WTC11 (cell line): ENCODE measurements at regions not wholly inside any gene's neighbourhood (a gene's known extent, or its start where the extent isn't known, plus 50 kb on each side); places are given as distances from the start of the nearest gene placed in this dataset.

ENCODE experiments used
- ATAC-seq: fragments of 200-7000 bp; cut with Tn5 transposase; 2 replicates; pipeline ENCODE4 v1.10.0; 2021; ENCODE audit warnings: mild to moderate bottlenecking, moderate library complexity
- CTCF ChIA-PET: fragments of 300-600 bp; sonication (Branson Sonifier 250); formaldehyde crosslinking; loops from one replicate; lab custom pipeline; 2021; ENCODE audit warnings: antibody characterized with exemption; lab: Charles Lee
- POLR2A ChIA-PET: fragments of 350-600 bp; sonication (Branson Sonifier 250); formaldehyde crosslinking; loops from one replicate; lab custom pipeline; 2021; ENCODE audit warnings: antibody characterized with exemption; lab: Charles Lee
- DNase-seq: peaks from one replicate; pipeline ENCODE4 v3.0.0; 2021; ENCODE audit warnings: low spot score
- H3K27ac Mint-ChIP-seq: 2 replicates; pipeline ENCODE4 v1.8.0; 2021; ENCODE audit warnings: mixed read lengths
- H3K27me3 Mint-ChIP-seq: 2 replicates; pipeline ENCODE4 v1.8.0; 2021; ENCODE audit warnings: low read depth, mild to moderate bottlenecking, moderate library complexity, mixed read lengths
- H3K36me3 Mint-ChIP-seq: 2 replicates; pipeline ENCODE4 v1.8.0; 2021; ENCODE audit warnings: mixed read lengths
- H3K4me1 Mint-ChIP-seq: 2 replicates; pipeline ENCODE4 v1.8.0; 2022; ENCODE audit warnings: mixed read lengths
- H3K4me3 Mint-ChIP-seq: 2 replicates; pipeline ENCODE4 v1.8.0; 2021; ENCODE audit warnings: mild to moderate bottlenecking, moderate library complexity, mixed read lengths
- H3K9me3 Mint-ChIP-seq: 2 replicates; pipeline ENCODE4 v1.8.0; 2021; ENCODE audit warnings: mixed read lengths
- CREM ChIP-seq: sonication (generic); formaldehyde crosslinking; IDR thresholded peaks from 2 replicates; pipeline ENCODE4 v1.8.1; 2022; ENCODE audit warnings: mild to moderate bottlenecking, missing genetic modification reagents, moderate library complexity
- E2F4 ChIP-seq: sonication (generic); formaldehyde crosslinking; IDR thresholded peaks from 2 replicates; pipeline ENCODE4 v1.8.1; 2022; ENCODE audit warnings: low read depth, mild to moderate bottlenecking, moderate library complexity, missing genetic modification reagents, borderline replicate concordance
- ESRRA ChIP-seq: sonication (generic); formaldehyde crosslinking; IDR thresholded peaks from 2 replicates; pipeline ENCODE4 v1.8.1; 2022; ENCODE audit warnings: mild to moderate bottlenecking, missing genetic modification reagents, borderline replicate concordance
- FOXP1 ChIP-seq: sonication (generic); formaldehyde crosslinking; IDR thresholded peaks from 2 replicates; pipeline ENCODE4 v1.8.0; 2022; ENCODE audit warnings: missing genetic modification reagents, mild to moderate bottlenecking, moderate library complexity, borderline replicate concordance
- KAT7 ChIP-seq: sonication (generic); formaldehyde crosslinking; IDR thresholded peaks from 2 replicates; pipeline ENCODE4 v1.8.1; 2023; ENCODE audit warnings: missing genetic modification reagents, mild to moderate bottlenecking, borderline replicate concordance
- MXD4 ChIP-seq: fragments of 250-450 bp; sonication (Bioruptor Pico); IDR thresholded peaks from 2 replicates; pipeline ENCODE4 v1.8.0; 2021; ENCODE audit warnings: mild to moderate bottlenecking, moderate library complexity, borderline replicate concordance
- NFYB ChIP-seq: sonication (generic); formaldehyde crosslinking; conservative IDR thresholded peaks from 2 replicates; pipeline ENCODE4 v1.8.0; 2022; ENCODE audit warnings: low read depth, missing genetic modification reagents
- PRRX2 ChIP-seq: fragments of 250-450 bp; sonication (Bioruptor Pico); IDR thresholded peaks from 2 replicates; pipeline ENCODE4 v1.8.0; 2021; ENCODE audit warnings: mild to moderate bottlenecking
- RELA ChIP-seq: sonication (generic); formaldehyde crosslinking; IDR thresholded peaks from 2 replicates; pipeline ENCODE4 v1.8.1; 2022; ENCODE audit warnings: missing genetic modification reagents, mild to moderate bottlenecking, borderline replicate concordance
- RORB ChIP-seq: fragments of 250-450 bp; sonication (Bioruptor Pico); IDR thresholded peaks from 2 replicates; pipeline ENCODE4 v1.9.0; 2021; ENCODE audit warnings: mild to moderate bottlenecking
- SMAD3 ChIP-seq: sonication (generic); formaldehyde crosslinking; IDR thresholded peaks from 2 replicates; pipeline ENCODE4 v1.8.0; 2022; ENCODE audit warnings: missing genetic modification reagents, mild to moderate bottlenecking, borderline replicate concordance
- TCF7 ChIP-seq: sonication (generic); formaldehyde crosslinking; IDR thresholded peaks from 2 replicates; pipeline ENCODE4 v1.8.0; 2022; ENCODE audit warnings: mild to moderate bottlenecking, low read depth, missing genetic modification reagents, moderate library complexity
- TEAD1 ChIP-seq: sonication (generic); formaldehyde crosslinking; IDR thresholded peaks from 2 replicates; pipeline ENCODE4 v1.8.0; 2022; ENCODE audit warnings: mild to moderate bottlenecking, missing genetic modification reagents
- ZBTB21 ChIP-seq: sonication (generic); formaldehyde crosslinking; IDR thresholded peaks from 2 replicates; pipeline ENCODE4 v1.8.1; 2023; ENCODE audit warnings: mild to moderate bottlenecking, missing genetic modification reagents, borderline replicate concordance
- ZNF317 ChIP-seq: sonication (generic); formaldehyde crosslinking; IDR thresholded peaks from 2 replicates; pipeline ENCODE4 v1.8.1; 2023; ENCODE audit warnings: low read depth, mild to moderate bottlenecking, moderate library complexity, missing genetic modification reagents, borderline replicate concordance
- ZNF512 ChIP-seq: sonication (generic); formaldehyde crosslinking; IDR thresholded peaks from 2 replicates; pipeline ENCODE4 v1.8.1; 2022; ENCODE audit warnings: missing genetic modification reagents, borderline replicate concordance
- ZNF671 ChIP-seq: fragments of 250-450 bp; sonication (Bioruptor Pico); IDR thresholded peaks from 2 replicates; pipeline ENCODE4 v1.8.0; 2021; ENCODE audit warnings: mild to moderate bottlenecking
- TF ChIP-seq, protein P1 (sequence below): sonication (generic); formaldehyde crosslinking; IDR thresholded peaks from 2 replicates; pipeline ENCODE4 v1.8.0; 2022; ENCODE audit warnings: mild to moderate bottlenecking, missing genetic modification reagents
- TF ChIP-seq, protein P2 (sequence below): sonication (generic); formaldehyde crosslinking; IDR thresholded peaks from 2 replicates; pipeline ENCODE4 v1.8.0; 2022; ENCODE audit warnings: mild to moderate bottlenecking, missing genetic modification reagents

GRCh38 chr2:239778042-239778851 is 246.9 kb downstream of the NDUFA10 start:
- CTCF ChIA-PET = no interaction called here
- TF ChIP-seq TCF7 (CRISPR knock-in tag) (no peak), PRRX2 (CRISPR knock-in tag) (no peak), KAT7 (CRISPR knock-in tag) (no peak)
- no peaks in the 10 kb centered on the region; the same call in 1 of the 2 replicates for H3K36me3 Mint-ChIP-seq
- no peak overlapping the region for H3K4me3 Mint-ChIP-seq
- ATAC-seq (no peak), DNase-seq (no peak)
- peaks cover 17% of the 10 kb centered on the region for H3K9me3 Mint-ChIP-seq
- H3K4me1 Mint-ChIP-seq = no peaks in the 10 kb centered on the region
- H3K27me3 Mint-ChIP-seq = peaks cover 3% of the 10 kb centered on the region; the same call in 1 of the 2 replicates
- no peak overlapping the region for H3K27ac Mint-ChIP-seq
- POLR2A ChIA-PET = no interaction called here

GRCh38 chr2:239777219-239777618 is 247.9 kb downstream of the NDUFA10 start:
- Mint-ChIP-seq H3K36me3 (no peaks in the 10 kb centered on the region; the same call in 1 of the 2 replicates), H3K27ac (no peak overlapping the region), H3K4me3 (no peak overlapping the region), H3K9me3 (peaks cover 23% of the 10 kb centered on the region), H3K4me1 (no peaks in the 10 kb centered on the region), H3K27me3 (peaks cover 3% of the 10 kb centered on the region; the same call in 1 of the 2 replicates)
- no peak for DNase-seq
- no peak for TF ChIP-seq MXD4 (CRISPR knock-in tag)
- TF ChIP-seq TEAD1 (CRISPR knock-in tag) = no peak
- TF ChIP-seq E2F4 (CRISPR knock-in tag) = no peak
- TF ChIP-seq FOXP1 = no peak
- TF ChIP-seq ZBTB21 (CRISPR knock-in tag) = no peak
- TF ChIP-seq TCF7 (CRISPR knock-in tag) = no peak
- no peak for TF ChIP-seq SMAD3 (CRISPR knock-in tag)
- no peak for TF ChIP-seq ZNF317
- TF ChIP-seq RELA (CRISPR knock-in tag) = no peak
- no peak for TF ChIP-seq ZNF671
- no peak for TF ChIP-seq NFYB (CRISPR knock-in tag)
- TF ChIP-seq, protein P1, sequence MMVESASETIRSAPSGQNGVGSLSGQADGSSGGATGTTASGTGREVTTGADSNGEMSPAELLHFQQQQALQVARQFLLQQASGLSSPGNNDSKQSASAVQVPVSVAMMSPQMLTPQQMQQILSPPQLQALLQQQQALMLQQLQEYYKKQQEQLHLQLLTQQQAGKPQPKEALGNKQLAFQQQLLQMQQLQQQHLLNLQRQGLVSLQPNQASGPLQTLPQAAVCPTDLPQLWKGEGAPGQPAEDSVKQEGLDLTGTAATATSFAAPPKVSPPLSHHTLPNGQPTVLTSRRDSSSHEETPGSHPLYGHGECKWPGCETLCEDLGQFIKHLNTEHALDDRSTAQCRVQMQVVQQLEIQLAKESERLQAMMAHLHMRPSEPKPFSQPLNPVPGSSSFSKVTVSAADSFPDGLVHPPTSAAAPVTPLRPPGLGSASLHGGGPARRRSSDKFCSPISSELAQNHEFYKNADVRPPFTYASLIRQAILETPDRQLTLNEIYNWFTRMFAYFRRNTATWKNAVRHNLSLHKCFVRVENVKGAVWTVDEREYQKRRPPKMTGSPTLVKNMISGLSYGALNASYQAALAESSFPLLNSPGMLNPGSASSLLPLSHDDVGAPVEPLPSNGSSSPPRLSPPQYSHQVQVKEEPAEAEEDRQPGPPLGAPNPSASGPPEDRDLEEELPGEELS = no peak
- no peak for TF ChIP-seq ZNF512 (CRISPR knock-in tag)
- TF ChIP-seq CREM (CRISPR knock-in tag) = no peak
- TF ChIP-seq ESRRA (CRISPR knock-in tag) = no peak
- no peak for TF ChIP-seq RORB
- TF ChIP-seq, protein P2, sequence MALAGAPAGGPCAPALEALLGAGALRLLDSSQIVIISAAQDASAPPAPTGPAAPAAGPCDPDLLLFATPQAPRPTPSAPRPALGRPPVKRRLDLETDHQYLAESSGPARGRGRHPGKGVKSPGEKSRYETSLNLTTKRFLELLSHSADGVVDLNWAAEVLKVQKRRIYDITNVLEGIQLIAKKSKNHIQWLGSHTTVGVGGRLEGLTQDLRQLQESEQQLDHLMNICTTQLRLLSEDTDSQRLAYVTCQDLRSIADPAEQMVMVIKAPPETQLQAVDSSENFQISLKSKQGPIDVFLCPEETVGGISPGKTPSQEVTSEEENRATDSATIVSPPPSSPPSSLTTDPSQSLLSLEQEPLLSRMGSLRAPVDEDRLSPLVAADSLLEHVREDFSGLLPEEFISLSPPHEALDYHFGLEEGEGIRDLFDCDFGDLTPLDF (CRISPR knock-in tag) = no peak
- no peak for ATAC-seq
- CTCF ChIA-PET = no interaction called here
- POLR2A ChIA-PET = no interaction called here
